COR-L47 (cell line): ENCODE measurements at regions not wholly inside any gene's neighbourhood (a gene's known extent, or its start where the extent isn't known, plus 50 kb on each side); places are given as distances from the start of the nearest gene placed in this dataset.

Source experiments
- DNase-seq: peaks from one replicate; lab custom pipeline; 2025; lab: John Stamatoyannopoulos, UW

DNA sequence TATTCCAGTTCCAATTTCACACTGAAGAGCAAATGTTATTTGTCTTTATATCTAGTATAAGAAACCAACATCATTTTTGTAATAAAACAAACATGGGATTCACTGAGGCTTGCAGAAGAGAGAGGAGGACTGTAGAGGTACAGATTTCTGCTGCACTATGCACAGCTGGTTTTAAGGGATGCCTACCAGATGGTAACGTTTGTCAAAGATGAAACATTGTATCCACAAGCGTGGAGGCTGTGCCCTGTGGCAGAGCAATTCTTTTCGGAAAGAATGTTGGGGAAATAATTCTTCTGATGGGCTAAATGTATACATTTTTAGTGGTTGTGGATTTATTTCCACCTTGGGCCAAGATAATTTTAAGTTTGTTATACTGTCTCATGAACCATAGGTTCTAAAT, 272.4 kb downstream of the DUSP10 start:
- DNase-seq: no peak

DNA sequence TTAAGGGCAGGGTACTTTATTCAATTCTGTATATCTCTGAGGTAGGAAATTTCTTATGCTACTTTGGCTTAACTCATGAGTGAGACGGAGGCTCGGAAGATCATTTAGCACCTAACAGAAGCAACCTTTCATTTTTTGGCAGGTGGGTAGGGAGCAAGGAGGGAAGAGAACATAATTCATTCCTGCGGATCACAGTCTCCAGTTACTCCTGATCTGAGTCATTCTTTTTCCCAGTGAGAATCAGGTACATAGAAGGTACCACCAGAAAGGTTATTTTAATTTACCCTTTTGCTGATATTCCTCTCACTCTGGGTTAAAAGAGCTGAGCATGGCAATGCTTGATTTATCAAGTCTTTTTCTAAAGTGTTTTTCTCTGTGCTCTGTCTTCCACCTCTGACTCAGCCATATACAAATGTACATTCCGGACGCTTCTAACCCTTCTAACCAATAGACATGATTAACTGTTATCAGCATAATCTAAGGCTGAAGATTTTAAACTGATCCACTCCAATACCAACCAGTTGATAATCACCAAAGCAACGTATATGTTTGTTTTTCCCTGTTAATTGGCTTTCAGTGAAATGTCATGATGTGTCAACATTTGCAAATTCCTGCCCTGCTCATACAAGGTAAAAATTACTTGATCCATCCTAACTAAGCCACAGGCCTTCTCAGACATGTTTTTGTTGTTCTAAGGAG, 271.7 kb downstream of the DUSP10 start:
- no peak for DNase-seq

DNA sequence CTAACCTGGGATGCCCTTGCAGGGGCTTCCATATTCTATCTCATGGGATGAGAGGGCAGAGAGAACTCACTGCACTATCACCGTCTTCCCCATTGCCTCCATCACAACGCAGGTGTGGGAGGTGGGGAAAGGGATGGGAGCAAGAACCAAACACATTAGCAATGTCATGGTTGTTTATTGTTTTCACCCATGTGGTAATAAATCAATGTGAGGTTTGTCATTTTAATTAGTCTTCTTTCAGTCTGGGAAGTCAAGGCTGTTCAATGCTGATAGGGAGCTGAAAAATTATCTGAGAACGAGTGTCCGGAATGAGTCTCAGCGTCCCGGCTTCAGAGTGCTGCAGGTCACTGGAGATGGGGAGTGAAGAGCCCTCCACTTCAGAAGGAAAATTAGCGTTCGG, 268.5 kb downstream of the DUSP10 start:
- no peak for DNase-seq

DNA sequence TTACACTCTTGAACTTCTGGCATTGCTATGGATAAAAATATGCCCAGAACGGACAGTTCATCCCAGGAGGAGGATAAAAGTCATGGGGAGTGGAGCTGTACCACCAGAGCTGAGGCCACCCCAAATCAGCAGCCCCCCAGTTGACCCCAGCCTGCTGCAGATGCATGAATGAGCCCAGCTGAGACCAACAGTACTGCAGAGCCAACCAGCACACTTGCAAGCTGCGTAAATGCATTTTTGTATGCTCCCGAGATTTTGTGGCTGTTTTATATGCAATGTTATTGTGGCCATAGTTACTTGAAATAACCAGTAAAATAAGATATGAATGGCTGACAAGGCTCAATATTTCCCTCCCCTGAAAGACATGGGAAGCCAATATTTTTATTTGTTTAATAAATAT, 264.6 kb downstream of the DUSP10 start:
- no peak for DNase-seq

DNA sequence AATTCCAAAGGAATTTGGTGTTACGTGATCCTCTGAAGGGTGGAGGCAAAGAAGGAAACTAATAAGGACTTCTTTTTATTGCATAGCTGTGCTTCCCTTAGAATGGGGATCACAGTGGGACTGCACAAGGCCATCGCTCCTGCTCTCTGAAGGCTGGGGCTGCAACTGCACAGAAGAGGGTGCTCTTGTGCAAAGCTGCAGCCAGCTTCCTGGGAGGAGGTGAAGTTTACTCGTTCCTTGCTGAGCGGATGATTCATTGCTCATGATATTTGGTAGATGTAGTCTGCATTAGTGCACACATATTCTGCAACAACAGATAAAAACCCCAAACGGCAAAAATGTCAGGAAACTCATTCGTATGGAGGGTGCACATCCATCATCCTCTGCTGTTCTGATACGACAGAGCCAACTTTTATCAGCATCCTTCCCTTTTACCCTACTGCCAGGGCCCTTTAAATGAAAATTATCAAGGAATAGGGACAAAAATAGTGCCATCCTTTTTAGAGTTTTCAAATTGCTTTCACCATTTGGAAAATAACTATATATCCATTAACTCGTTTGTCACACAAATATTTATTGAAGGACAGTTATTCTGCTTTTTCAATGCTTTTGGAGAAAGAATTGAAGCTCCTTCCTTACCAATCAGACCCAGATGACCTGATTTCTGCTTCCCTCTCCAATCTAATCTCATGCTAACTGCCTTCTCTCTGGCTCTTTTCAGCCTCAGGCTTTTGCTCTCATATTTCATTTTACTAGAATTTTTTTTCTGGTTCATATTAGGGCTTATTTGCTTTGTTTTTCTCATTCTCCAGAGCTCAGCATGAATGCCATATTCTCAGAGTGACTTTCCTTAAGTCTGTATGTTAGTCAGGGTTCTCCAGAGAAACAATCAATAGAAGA, 263.6 kb downstream of the DUSP10 start:
- DNase-seq: peak; percentile 31

DNA sequence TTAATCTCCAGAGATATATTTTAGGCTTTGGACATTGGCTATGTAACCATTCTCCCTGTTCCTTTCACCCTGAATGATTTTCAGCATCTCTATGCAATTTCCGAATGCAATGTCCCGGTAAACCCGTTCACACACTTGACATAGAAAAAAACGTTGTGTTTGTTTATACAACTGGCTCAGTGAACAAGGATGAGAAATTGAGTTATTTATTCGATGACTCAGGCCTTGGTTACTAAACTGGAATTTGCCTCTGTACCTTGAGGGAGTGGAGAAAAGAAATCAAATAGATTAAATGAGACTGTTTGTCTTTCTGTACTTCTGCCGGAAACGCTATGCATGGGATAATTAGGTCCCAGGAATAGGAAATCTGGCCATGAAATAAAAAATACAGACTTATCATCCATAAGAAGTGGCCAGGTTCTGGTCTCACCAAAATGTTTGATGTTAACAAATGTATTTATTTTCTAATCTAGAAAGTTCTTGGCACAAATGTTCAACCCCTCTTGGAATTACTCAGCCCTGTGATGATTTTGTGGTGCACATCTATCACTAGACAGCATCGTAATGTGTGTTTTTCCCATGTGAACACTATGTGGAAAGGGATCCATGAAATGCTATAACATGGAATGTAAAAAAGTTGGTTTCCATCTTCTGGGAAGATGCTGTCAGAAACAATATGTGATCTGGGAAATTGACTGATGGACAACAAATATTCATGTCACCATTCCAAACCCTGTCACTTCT, 253.9 kb downstream of the DUSP10 start:
- DNase-seq: no peak

DNA sequence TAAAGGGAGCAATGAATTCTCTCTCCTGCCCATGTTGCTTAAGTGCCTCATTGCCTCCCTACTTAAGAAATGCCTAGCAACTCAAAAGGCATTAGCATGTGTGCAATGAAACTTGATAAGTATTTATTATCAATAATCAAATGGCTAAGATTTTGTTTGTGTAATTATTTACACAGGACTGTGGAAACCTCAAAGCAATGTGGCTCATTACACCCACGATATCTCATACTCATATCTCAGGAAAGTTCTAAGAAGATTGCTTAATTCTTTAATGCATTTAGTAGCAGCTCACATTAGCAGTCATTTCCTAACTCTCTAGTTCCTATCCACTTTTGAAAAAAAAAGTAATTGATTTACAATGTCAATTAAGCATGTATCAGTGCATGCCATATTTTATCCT, 253.3 kb downstream of the DUSP10 start:
- DNase-seq: no peak

DNA sequence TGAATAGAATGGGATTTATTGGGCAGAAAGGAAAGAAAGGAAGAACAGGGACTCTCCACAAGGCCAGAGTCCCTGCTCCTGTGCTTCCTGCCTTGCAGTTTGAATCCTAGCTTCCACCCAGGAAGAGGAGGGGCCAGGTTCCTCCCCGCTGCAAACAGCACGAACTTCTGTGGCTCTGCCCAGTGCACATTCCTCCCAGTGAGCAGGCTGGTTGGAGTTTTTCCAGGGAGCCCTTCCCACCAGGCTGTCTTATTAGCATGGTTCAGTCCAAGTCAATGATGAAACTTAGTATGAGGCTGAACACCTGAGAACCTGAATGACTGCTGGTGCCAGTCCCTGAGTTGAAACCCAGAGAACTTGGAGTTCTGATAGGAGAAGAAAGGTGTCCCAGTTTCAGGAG, 247.2 kb downstream of the DUSP10 start:
- DNase-seq: peak; percentile 2

DNA sequence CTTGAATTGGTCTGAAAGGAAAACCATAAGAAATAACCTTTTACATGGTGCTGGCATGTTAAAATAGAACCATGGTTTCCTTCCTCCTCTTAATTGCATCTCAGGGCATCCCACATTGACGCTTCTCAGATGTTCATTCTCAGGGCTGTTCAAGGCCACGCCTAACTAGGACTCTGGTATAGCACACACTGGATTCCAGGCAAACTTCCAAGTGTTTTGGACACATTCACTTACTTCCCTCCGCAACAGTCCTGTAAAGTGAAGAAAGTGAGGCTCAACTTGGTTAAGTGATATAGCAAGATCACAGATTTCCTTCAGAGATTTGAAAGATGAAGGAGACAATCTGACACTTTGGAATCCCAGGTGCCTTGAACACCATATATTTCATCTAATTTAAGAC, 244.8 kb downstream of the DUSP10 start:
- no peak for DNase-seq

DNA sequence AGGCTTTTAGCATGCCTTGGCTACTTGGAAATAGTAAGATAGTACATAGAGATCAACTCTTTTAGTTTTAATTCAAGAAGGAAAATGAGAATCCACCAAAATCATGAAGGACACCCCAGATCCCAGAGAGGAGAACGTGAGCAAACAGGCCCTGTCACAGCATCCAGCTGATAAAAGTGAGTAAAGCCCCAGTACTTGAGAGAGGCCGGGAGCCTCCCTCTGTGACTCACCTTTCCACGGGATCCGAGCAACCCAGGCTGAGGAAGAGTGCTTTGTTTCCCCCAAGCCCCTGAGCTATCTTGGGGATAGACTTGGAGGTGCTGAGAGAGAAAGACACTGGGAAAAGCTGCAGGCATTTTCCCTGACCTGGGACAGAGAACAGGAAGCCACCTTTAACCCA, 238.6 kb downstream of the DUSP10 start:
- DNase-seq: no peak

DNA sequence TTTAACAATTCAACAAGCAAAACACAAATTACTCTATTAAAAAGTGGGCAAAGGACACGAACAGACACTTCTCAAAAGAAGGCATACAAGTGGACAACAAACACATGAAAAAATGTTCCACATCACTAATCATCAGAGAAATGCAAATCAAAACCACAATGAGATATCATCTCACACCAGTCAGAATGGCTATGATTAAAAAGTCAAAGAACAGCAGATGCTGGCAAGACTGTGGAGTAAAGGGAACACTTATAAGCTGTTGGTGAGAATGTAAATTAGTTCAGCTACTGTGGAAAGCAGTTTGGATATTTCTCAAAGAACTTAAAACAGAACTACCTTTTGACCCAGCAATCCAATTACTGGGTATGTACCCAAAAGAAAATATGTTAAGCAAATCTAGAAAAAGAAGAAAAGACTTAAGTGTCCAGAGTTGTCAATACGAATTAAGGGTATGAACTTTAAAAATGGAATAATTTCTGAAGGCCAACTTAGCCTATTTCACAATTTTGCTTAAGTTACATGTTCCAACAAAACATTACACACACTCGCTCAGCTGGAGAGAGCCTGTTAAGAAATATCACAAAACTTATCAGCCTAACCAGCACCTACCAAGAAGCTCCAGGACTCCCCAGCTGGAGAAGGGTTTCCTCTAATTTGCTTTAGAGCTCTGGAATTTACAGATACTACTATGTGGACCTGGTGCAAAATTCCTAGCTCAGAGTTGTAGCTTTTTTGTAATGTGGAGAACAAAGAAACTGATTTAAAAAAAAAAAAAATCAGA, 232.1 kb downstream of the DUSP10 start:
- no peak for DNase-seq

DNA sequence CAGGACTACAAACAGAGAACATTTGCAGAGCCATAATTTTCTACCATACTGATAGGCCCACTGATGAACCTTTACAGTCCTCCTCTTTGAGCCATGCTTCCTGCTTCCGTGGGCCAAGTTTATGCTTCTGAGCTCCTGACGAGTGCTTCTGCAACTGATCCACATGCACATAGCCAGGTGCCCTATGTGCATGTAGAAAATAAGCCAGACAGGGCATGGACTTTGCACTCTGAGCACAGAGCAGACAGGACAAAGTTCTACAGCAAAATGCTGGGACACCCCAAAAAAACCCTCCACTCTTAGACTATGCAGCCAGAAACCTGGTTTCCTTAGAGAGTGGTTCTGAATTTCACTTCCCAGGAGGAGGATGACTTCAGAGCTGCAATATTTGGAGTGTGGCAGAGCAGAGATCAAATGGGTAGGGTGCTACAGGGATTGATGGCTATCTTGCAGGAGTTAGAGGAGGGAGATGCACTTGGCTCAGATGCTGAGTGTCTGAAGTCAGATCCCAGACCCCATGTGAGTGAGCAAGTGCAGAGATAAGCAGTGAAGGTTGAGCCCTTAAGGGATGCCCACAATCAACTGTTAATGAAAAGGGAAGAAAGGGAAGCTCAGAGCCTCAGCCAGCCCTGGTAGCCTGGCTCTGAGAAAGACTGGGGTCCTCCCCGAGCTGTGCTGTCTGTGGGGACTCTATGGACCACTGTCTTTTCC, 230.9 kb downstream of the DUSP10 start:
- DNase-seq: no peak

DNA sequence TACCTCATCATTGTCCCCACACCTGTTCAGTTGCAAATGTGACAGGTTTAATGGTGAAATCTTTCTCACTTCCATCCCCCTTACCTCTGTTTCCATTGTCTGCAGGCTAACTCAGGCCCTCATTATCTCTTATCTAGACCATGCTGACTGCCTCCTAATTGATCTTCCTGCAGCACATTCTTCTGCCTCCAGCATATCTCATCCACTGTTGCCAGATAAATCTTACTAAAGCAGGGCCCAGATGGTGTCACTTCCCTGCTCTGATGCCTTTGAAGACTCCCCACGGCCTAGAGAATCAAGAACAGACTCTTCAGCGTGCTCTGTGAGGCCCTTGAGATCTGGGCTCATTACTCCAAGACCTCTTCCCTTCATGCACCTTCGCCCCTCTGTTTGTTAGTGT, 230.1 kb downstream of the DUSP10 start:
- DNase-seq: no peak

DNA sequence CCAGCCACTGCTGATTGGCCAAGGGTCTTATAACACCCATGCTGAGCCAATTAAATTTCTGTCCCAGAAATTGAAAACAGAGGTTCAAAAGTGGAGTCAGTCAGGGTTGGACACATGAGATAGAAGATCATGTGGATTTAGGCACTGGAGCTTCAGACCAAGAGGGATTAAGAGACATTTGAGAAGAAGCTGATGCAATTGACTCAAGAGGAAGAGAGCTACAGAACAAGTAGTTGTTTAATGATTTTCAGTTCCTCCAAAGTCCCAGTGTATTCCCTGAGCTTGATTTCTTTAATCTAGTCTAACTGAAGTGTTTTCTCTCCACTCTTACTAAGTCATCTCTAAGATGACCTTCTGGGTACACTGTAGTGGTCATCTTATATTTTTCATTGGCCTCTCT, 227.1 kb downstream of the DUSP10 start:
- DNase-seq: no peak

DNA sequence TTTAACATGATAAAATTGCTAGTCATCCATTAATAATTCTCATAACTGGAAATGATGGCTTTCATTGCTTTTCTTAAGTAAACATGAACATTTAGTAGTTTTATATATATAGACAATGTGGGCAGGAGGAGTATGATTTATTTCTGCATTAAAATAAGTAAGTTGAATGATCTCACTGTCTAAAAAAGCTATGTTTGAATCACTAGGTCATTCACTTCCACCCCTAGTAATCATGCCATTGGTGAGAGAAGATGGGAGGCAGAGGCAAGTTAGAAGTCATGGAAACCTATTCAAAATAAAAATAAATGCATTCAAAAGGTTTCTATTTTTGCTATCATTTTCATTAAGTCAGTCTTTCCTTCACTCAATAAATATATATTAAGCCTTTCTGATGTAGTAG, 226.4 kb downstream of the DUSP10 start:
- no peak for DNase-seq

DNA sequence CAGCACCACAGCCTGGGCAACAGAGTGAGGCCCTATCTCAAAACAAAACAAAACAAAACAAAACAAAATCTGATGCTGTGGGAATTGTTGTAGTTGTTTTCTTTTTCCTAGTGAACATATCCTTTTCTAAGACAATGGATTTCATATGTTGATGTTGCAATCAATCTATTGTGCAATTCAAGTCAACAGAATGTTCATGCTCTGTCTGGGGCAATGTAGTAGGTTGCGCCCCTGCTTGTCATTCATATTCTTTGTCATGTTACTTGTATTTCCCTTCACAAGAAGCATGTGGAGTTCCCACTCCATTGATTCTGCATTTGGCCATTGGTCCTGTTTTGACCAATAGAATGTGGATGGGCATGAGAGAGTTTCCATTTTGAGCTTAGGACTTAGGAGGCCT, 223.9 kb downstream of the DUSP10 start:
- DNase-seq: no peak

DNA sequence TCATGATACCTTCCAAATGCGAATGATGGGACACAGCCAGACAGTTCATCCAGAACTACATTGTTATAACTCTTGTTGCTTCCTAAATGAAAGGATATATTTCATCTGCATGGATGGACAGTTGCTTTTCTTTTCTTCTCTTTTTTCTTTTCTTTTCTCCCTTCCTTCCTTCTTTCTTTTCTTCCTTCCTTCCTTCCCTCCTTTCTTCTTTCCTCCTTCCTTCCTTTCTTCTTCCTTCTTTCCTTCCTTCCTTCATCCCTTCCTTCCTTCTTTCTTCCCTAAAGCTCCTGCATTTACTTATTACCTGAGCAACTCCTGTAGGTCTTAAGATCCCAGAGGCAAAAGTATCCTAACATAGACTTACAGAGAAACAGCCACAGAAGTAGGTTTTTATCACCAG, 221.6 kb downstream of the DUSP10 start:
- no peak for DNase-seq

DNA sequence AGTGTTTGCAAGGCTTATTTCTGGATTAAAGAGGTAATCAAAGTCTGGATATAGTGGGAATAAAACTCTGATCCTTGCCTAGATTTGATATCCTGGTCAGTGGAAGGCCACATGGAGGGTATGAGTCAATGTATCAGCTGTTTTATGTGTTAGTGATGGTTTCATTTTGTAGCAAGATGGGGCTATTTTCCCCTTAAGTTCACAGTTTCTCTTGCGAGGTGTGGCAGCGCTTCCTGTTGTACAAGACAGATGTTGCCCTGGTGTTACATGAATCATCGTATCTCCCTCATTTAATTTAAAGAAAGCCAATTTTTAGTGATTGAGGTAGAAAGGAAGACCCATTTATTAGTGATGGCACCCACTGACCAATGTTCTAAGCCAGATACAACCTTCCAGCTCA, 220.2 kb downstream of the DUSP10 start:
- no peak for DNase-seq

DNA sequence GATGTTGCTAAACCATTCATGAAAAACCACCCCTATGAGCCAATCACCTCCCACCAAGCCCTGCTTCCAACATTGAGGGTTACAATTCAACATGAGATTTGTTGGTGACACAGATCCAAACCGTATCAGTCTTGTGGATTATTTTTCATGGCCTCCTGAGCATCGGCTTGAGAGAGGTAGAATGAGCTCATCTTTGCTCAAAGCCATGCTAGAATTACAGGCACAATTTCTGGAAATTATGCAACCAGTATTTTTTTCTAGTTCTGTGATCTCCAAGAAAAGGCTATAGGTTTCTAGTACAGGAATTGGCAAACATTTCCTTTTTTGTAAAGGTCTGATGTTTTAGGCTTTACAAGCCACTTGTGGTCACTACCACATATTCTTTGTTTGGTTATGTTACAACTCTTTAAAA, 219.4 kb downstream of the DUSP10 start:
- DNase-seq: no peak

DNA sequence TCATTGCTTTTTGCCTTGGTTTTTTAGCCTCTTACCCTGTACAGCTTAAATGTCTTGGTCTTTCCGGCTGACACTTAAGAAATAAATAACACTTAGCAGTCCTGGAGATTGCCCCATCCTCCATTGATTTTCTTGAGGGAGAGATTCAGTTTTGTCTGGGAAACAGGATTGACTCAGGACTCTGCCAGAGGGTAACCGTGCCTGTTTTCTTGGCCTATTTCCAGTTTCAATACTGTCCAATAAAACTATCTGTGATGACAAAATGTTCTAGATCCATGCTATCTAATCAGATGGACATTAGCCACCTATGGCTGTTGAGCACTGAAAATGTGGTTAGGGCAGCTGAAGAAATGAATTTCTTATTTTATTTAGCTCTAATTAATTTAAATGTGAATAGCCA, 216.1 kb downstream of the DUSP10 start:
- no peak for DNase-seq

DNA sequence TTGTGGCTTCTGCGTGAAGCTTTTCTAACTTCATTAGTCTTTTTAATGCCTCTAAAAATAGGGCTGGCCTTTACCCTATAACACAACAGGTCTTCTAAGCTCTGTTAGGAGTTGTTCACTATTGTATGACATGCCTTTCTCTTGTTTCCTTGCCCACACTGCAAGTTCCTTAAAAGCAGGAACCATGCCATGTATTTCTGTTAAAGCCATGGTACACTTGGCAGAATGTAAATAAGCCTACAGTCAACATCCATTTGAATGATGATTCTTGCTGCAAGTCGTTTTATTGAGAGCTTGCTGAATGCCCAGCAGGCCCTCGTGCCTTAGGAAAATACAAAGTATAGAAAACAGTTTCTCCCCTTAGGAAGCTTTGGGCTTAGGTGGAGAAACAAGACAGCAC, 214.6 kb downstream of the DUSP10 start:
- DNase-seq: no peak
